HG03571 (cell line): ENCODE measurements at regions not wholly inside any gene's neighbourhood (a gene's known extent, or its start where the extent isn't known, plus 50 kb on each side); places are given as distances from the start of the nearest gene placed in this dataset.

Source experiments
- ATAC-seq: cut with Tn5 transposase; IDR thresholded peaks from one replicate; pipeline ENCODE4 v1.9.1; 2021; ENCODE audit not compliant: unreplicated experiment

- ATAC-seq = no peak
These were observed 153.2 kb downstream of the IRF8 start for GRCh38 chr16:86052115-86052670.

DNA sequence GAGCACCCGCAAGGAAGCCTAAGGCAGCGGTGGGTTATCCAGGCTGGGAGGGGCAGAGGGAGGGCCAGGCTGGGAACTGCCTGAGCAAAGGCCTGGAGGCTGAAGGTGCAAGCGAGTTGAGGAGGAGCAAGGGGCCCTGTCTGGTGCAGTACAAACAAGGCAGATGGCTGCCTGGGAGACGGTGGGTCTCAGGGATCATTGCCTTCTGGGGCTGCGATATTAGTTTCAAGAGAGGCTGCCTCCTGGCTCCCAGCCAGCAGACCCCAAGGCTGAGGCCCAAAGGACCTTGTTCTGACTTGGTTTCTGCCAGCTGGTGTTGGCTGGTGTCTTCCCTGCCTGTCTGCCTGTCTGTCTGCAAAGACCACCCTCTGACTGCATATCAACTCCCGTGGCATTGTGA lies 154.0 kb downstream of the IRF8 start:
- ATAC-seq = no peak

- no peak for ATAC-seq
These were observed 160.6 kb downstream of the IRF8 start for GRCh38 chr16:86059253-86060171.

GRCh38 chr16:86060381-86061317 lies 161.7 kb downstream of the IRF8 start:
- ATAC-seq = no peak

DNA sequence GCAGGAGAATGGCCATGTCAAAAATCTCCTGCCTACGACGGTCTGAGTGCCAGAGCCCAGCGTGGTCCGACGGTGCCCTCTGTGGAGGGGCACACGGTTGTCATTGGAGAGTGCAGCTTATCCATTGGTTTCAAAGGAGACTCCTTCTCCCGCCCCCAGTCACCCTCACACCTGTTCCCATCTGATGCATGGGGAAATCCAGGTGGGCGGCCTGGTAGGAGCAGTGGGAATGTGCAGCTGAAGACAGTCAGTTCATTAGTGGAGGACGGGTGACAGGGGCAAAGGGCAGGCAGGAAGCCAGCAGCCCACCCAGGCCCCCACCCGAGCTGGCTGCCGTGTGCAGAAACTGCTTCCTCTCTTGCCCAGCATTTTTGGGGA lies 162.3 kb downstream of the IRF8 start:
- no peak for ATAC-seq

GRCh38 chr16:86061721-86062120 lies 162.8 kb downstream of the IRF8 start:
- ATAC-seq = no peak

DNA sequence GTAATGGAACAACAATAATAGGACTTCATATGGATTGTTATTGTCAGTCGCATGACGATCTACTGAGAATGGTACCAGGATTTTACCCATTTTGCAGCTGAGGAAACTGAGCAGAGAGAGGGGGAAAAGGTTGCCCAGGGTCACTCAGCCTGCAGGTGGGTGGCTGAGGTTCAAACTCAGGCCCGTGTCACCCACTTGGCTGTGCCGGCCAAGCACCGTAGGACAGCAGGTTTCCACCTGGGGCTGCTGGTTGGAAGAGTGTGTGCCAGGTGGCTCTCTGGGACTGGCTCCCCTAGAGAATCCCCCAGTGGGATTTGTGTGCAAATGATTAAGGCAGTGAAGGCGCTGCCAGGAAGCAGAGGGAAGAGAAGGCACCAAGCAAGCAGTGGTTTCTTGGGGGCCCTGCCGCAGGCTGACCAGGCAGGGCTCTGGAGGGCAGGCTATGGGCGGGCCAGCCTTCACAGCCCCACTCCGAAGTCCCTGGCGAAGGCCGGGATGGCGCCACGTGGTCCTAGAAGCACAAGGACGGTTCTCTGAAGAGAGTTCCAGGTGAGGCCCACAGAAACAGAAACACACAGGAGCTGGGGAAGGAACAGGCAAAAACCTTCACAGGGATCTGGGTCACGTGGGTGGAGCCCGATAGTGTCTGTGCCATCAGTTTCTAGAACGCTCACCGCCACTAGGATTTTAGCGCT lies 163.5 kb downstream of the IRF8 start:
- ATAC-seq = no peak

- ATAC-seq = no peak
These were observed 164.9 kb downstream of the IRF8 start for GRCh38 chr16:86063760-86064405.

- no peak for ATAC-seq
These were observed 165.7 kb downstream of the IRF8 start for GRCh38 chr16:86064431-86065250.

DNA sequence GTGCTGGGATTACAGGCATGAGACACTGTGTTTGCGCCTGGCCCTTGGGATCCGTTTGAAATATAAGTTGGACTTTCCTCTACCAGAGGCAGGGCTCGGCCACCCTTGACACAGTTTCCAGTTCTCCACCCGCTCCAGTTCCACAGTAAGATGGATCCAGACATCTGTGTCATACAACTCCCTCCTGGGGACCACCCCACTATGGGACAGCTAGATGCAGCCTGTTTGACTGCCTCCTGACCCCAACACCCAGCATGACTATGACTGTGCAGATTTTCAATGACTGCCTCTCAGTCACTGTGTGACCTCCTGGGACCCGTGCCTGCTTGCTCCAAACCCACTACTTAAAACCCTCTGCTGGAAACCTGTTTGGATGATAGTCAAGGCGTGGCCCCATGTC lies 166.7 kb downstream of the IRF8 start:
- no peak for ATAC-seq

- ATAC-seq = no peak
These were observed 167.8 kb downstream of the IRF8 start for GRCh38 chr16:86066811-86067210.

DNA sequence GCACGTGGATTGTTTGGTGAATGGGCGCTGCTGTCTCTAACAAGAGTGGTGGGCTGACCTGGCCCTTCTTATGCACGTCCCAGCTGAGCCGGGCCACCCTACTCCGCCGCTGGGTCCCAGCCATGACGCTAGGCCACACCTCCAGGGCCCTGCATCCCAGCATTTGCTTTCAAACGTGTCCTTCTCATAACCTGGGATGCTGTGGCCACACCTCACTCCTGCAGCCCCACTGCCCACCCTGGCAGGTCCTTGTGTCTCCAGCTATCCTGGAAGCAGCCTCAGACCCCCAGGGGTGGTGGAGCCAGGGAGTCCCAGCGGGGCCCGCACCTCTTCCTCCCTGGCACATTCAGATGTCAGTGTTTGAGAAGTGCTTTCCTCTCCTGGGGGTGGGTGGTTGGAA lies 168.6 kb downstream of the IRF8 start:
- no peak for ATAC-seq

DNA sequence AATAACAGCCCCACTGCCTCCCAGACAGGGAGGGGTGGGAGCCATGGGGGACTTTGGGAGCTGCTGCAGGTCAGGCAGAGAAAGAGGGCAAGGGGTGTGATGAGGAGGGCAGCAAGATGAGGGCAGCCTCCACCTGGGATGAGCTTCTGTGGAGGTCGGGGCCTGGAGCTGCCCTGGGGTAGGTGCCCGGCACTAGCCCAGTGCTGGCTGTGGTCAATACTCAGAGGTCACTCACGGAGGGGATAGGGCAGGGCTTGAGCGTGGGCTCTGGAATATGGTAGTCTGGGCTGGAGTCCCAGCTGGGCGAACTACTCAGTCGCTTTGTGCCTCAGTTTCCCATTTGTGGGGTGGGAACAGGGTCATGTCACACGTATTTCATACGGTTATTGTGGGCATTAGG lies 169.0 kb downstream of the IRF8 start:
- ATAC-seq = no peak

GRCh38 chr16:86068722-86069121 lies 169.8 kb downstream of the IRF8 start:
- no peak for ATAC-seq

GRCh38 chr16:86069736-86070298 lies 170.9 kb downstream of the IRF8 start:
- ATAC-seq = no peak

DNA sequence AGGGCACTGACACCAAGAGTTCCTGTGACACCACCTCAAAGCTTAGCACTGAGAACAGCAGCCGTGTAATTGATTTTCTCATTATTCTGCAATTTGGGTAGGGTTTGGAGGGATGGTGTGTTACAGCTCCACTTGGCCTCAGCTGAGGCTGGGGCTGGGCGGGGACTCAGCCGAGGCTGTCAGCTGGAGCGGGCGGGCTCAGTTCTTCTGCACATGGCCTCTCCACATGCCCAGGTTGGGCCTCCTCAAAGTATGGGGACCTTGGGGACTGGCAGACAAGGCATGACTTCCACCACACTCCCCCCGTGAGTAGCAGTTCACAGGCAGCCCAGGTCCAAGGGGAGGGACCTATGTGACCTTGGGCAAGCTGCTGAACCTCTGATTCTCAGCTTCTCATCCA lies 171.5 kb downstream of the IRF8 start:
- no peak for ATAC-seq

GRCh38 chr16:86070971-86071370 lies 172.0 kb downstream of the IRF8 start:
- ATAC-seq = no peak

GRCh38 chr16:86071611-86072240 lies 172.8 kb downstream of the IRF8 start:
- ATAC-seq = no peak
